ENCODE measurements at regions not wholly inside any gene's neighbourhood (a gene's known extent, or its start where the extent isn't known, plus 50 kb on each side); places are given as distances from the start of the nearest gene placed in this dataset.

- no peaks in the 10 kb centered on the region for H3K79me2 ChIP-seq (ENCODE audit: insufficient read depth, low read length)
- DNase-seq (ENCODE audit: low read depth) (no peak), FAIRE-seq (no peak)
- TF ChIP-seq EZH2 (IDR thresholded peaks at IDR 0.05; ENCODE audit: insufficient read depth, low read length), result no peak
- no peak for TF ChIP-seq CTCF (IDR thresholded peaks at IDR 0.05; ENCODE audit: insufficient read depth, low read depth, low read length)
- H3K4me1 ChIP-seq (ENCODE audit: insufficient read depth, low read length), result no peaks in the 10 kb centered on the region
- H3K9ac ChIP-seq (ENCODE audit: low read length), result no peak overlapping the region
- Mint-ChIP-seq H3K27ac (ENCODE audit: unreplicated experiment) (no peak overlapping the region), H3K4me3 (ENCODE audit: unreplicated experiment) (no peak overlapping the region), H3K27me3 (ENCODE audit: low read depth, unreplicated experiment) (no peaks in the 10 kb centered on the region), H3K36me3 (ENCODE audit: low read depth, unreplicated experiment) (no peaks in the 10 kb centered on the region), H3K4me1 (ENCODE audit: low read depth, unreplicated experiment) (no peaks in the 10 kb centered on the region), H3K9me3 (ENCODE audit: unreplicated experiment) (no peaks in the 10 kb centered on the region)
- no peak overlapping the region for H3K4me2 ChIP-seq (ENCODE audit: low read length)
- no peak overlapping the region for H2AFZ ChIP-seq (ENCODE audit: low read depth, low read length)
- no peaks in the 10 kb centered on the region for H3K36me3 ChIP-seq (ENCODE audit: insufficient read depth, low read length)
- H3K4me3 ChIP-seq (ENCODE audit: insufficient read depth, low read depth, low read length), result no peak overlapping the region
- no peaks in the 10 kb centered on the region for H3K27me3 ChIP-seq (ENCODE audit: insufficient read depth, low read length)
- no peak overlapping the region for H3K27ac ChIP-seq (ENCODE audit: low read depth, low read length)
- H4K20me1 ChIP-seq (ENCODE audit: insufficient read depth, low read length), result no peaks in the 10 kb centered on the region
- no peaks in the 10 kb centered on the region for H3K9me3 ChIP-seq (ENCODE audit: insufficient read depth, low read depth, low read length)
Observed at GRCh38 chr3:137300703-137301102, 342.9 kb downstream of the IL20RB start.

GRCh38 chr3:137304313-137305056 lies 346.7 kb downstream of the IL20RB start:
- Mint-ChIP-seq H3K27me3 (ENCODE audit: low read depth, unreplicated experiment) (no peaks in the 10 kb centered on the region), H3K4me3 (ENCODE audit: unreplicated experiment) (no peak overlapping the region), H3K9me3 (ENCODE audit: unreplicated experiment) (no peaks in the 10 kb centered on the region), H3K36me3 (ENCODE audit: low read depth, unreplicated experiment) (no peaks in the 10 kb centered on the region), H3K4me1 (ENCODE audit: low read depth, unreplicated experiment) (no peaks in the 10 kb centered on the region), H3K27ac (ENCODE audit: unreplicated experiment) (no peak overlapping the region)
- DNase-seq (ENCODE audit: low read depth), result no peak
- H3K4me1 ChIP-seq (ENCODE audit: insufficient read depth, low read length), result no peaks in the 10 kb centered on the region
- no peaks in the 10 kb centered on the region for H3K27me3 ChIP-seq (ENCODE audit: insufficient read depth, low read length)
- H3K4me2 ChIP-seq (ENCODE audit: low read length), result no peak overlapping the region
- no peak overlapping the region for H3K9ac ChIP-seq (ENCODE audit: low read length)
- H3K27ac ChIP-seq (ENCODE audit: low read depth, low read length), result no peak overlapping the region
- no peaks in the 10 kb centered on the region for H4K20me1 ChIP-seq (ENCODE audit: insufficient read depth, low read length)
- H2AFZ ChIP-seq (ENCODE audit: low read depth, low read length), result no peak overlapping the region
- H3K9me3 ChIP-seq (ENCODE audit: insufficient read depth, low read depth, low read length), result no peaks in the 10 kb centered on the region
- FAIRE-seq, result no peak
- H3K79me2 ChIP-seq (ENCODE audit: insufficient read depth, low read length), result no peaks in the 10 kb centered on the region
- H3K36me3 ChIP-seq (ENCODE audit: insufficient read depth, low read length), result no peaks in the 10 kb centered on the region
- H3K4me3 ChIP-seq (ENCODE audit: insufficient read depth, low read depth, low read length), result no peak overlapping the region
- TF ChIP-seq EZH2 (IDR thresholded peaks at IDR 0.05; ENCODE audit: insufficient read depth, low read length), result no peak
- no peak for TF ChIP-seq CTCF (IDR thresholded peaks at IDR 0.05; ENCODE audit: insufficient read depth, low read depth, low read length)

- no peaks in the 10 kb centered on the region for H3K4me1 ChIP-seq (ENCODE audit: insufficient read depth, low read length)
- H3K4me2 ChIP-seq (ENCODE audit: low read length), result no peak overlapping the region
- no peak overlapping the region for H3K27ac ChIP-seq (ENCODE audit: low read depth, low read length)
- H3K79me2 ChIP-seq (ENCODE audit: insufficient read depth, low read length), result no peaks in the 10 kb centered on the region
- H2AFZ ChIP-seq (ENCODE audit: low read depth, low read length), result no peak overlapping the region
- no peak overlapping the region for H3K27ac Mint-ChIP-seq (ENCODE audit: unreplicated experiment)
- peaks cover 4% of the 10 kb centered on the region for H3K9me3 Mint-ChIP-seq (ENCODE audit: unreplicated experiment)
- peaks cover 2% of the 10 kb centered on the region for H3K27me3 Mint-ChIP-seq (ENCODE audit: low read depth, unreplicated experiment)
- H3K36me3 Mint-ChIP-seq (ENCODE audit: low read depth, unreplicated experiment), result no peaks in the 10 kb centered on the region
- FAIRE-seq (no peak), DNase-seq (ENCODE audit: low read depth) (no peak)
- no peaks in the 10 kb centered on the region for H3K27me3 ChIP-seq (ENCODE audit: insufficient read depth, low read length)
- H3K36me3 ChIP-seq (ENCODE audit: insufficient read depth, low read length), result no peaks in the 10 kb centered on the region
- no peak overlapping the region for H3K9ac ChIP-seq (ENCODE audit: low read length)
- H3K4me3 ChIP-seq (ENCODE audit: insufficient read depth, low read depth, low read length), result no peak overlapping the region
- no peaks in the 10 kb centered on the region for H4K20me1 ChIP-seq (ENCODE audit: insufficient read depth, low read length)
- H3K9me3 ChIP-seq (ENCODE audit: insufficient read depth, low read depth, low read length), result peaks cover 3% of the 10 kb centered on the region
- no peak overlapping the region for H3K4me3 Mint-ChIP-seq (ENCODE audit: unreplicated experiment)
- no peak for TF ChIP-seq EZH2 (IDR thresholded peaks at IDR 0.05; ENCODE audit: insufficient read depth, low read length)
- TF ChIP-seq CTCF (IDR thresholded peaks at IDR 0.05; ENCODE audit: insufficient read depth, low read depth, low read length), result no peak
- peaks cover 6% of the 10 kb centered on the region for H3K4me1 Mint-ChIP-seq (ENCODE audit: low read depth, unreplicated experiment)
Observed at GRCh38 chr3:137324114-137324513, 366.3 kb downstream of the IL20RB start.
